K562 (cell line): ENCODE measurements at regions not wholly inside any gene's neighbourhood (a gene's known extent, or its start where the extent isn't known, plus 50 kb on each side); places are given as distances from the start of the nearest gene placed in this dataset.

Source experiments
- MCM5 ChIP-seq: fragments of 450-650 bp; IDR thresholded peaks from 2 replicates; pipeline ENCODE4 v1.6.1; 2016; ENCODE audit warnings: low read depth
- MYBL2 ChIP-seq, 2 experiments: fragments of 450-650 bp in 1 of 2; sonication (generic) in 1 of 2; formaldehyde crosslinking in 1 of 2; IDR thresholded peaks; 2 replicates each; pipeline versions ENCODE4 v1.6.1 to v1.8.1; 2017 to 2022; ENCODE audit warnings: borderline replicate concordance in 1 of 2, inconsistent platforms in 1 of 2, low read depth in 1 of 2, mild to moderate bottlenecking in 1 of 2, missing genetic modification reagents in 1 of 2, moderate library complexity in 1 of 2
- TF ChIP-seq, protein P1 (sequence below): sonication (generic); formaldehyde crosslinking; IDR thresholded peaks from 2 replicates; pipeline ENCODE4 v1.8.1; 2023; ENCODE audit warnings: missing genetic modification reagents, mild to moderate bottlenecking, borderline replicate concordance
- TF ChIP-seq, protein P2 (sequence below): fragments of 250-450 bp; sonication (Bioruptor Pico); IDR thresholded peaks from 2 replicates; pipeline ENCODE4 v1.6.1; 2021; ENCODE audit warnings: mild to moderate bottlenecking

DNA sequence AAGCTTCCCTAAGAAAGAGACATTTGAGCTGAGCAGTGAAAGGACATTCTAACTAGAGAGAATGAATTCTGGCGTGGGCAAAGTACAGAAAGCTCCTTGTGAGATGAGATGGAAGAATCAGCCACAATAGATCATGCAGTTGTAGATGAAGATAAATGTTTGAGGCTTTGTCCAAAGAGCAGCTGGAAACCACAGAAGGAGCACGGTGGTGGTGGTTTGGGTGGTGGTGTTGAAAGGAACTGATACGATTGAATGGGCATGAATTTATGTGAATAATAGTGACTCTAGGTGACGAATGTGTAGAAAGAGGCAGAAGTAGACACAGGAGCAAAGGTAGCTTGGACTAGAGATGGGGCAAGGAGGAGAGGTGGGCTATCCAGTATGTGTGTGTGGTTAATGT, 260.5 kb upstream of the TMTC1 start (continued):
- no peak for TF ChIP-seq MCM5
- TF ChIP-seq, protein P1, sequence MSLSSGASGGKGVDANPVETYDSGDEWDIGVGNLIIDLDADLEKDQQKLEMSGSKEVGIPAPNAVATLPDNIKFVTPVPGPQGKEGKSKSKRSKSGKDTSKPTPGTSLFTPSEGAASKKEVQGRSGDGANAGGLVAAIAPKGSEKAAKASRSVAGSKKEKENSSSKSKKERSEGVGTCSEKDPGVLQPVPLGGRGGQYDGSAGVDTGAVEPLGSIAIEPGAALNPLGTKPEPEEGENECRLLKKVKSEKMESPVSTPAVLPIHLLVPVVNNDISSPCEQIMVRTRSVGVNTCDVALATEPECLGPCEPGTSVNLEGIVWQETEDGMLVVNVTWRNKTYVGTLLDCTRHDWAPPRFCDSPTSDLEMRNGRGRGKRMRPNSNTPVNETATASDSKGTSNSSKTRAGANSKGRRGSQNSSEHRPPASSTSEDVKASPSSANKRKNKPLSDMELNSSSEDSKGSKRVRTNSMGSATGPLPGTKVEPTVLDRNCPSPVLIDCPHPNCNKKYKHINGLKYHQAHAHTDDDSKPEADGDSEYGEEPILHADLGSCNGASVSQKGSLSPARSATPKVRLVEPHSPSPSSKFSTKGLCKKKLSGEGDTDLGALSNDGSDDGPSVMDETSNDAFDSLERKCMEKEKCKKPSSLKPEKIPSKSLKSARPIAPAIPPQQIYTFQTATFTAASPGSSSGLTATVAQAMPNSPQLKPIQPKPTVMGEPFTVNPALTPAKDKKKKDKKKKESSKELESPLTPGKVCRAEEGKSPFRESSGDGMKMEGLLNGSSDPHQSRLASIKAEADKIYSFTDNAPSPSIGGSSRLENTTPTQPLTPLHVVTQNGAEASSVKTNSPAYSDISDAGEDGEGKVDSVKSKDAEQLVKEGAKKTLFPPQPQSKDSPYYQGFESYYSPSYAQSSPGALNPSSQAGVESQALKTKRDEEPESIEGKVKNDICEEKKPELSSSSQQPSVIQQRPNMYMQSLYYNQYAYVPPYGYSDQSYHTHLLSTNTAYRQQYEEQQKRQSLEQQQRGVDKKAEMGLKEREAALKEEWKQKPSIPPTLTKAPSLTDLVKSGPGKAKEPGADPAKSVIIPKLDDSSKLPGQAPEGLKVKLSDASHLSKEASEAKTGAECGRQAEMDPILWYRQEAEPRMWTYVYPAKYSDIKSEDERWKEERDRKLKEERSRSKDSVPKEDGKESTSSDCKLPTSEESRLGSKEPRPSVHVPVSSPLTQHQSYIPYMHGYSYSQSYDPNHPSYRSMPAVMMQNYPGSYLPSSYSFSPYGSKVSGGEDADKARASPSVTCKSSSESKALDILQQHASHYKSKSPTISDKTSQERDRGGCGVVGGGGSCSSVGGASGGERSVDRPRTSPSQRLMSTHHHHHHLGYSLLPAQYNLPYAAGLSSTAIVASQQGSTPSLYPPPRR (CRISPR knock-in tag), result no peak
- no peak for TF ChIP-seq MYBL2 (IDR thresholded peaks at IDR 0.05; ENCODE audit: low read depth)
- no peak for TF ChIP-seq MYBL2 (CRISPR knock-in tag; IDR thresholded peaks at IDR 0.05; ENCODE audit: borderline replicate concordance)
- TF ChIP-seq, protein P2, sequence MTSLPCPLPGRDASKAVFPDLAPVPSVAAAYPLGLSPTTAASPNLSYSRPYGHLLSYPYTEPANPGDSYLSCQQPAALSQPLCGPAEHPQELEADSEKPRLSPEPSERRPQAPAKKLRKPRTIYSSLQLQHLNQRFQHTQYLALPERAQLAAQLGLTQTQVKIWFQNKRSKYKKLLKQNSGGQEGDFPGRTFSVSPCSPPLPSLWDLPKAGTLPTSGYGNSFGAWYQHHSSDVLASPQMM (CRISPR knock-in tag), result no peak
